H9 (cell line): ENCODE measurements at regions not wholly inside any gene's neighbourhood (a gene's known extent, or its start where the extent isn't known, plus 50 kb on each side); places are given as distances from the start of the nearest gene placed in this dataset.
"Not testable (repeated sequence)": the region's sequence is repeated elsewhere in the genome, so short reads cannot be mapped to it uniquely, and the experiment has no call there.

Source experiments
- DNase-seq: peaks from one replicate; pipeline ENCODE4 v3.0.0-alpha.2; 2017
- H2AFZ ChIP-seq: one replicate; pipeline ENCODE4 v1.6.1; 2013; ENCODE audit warnings: mild to moderate bottlenecking, low read length, control low read depth, moderate library complexity
- H2AK5ac ChIP-seq: 2 replicates; pipeline ENCODE4 v1.6.1; 2013; ENCODE audit warnings: low read length, control low read depth, mixed read lengths; ENCODE audit not compliant: insufficient read length
- H2BK120ac ChIP-seq: one replicate; pipeline ENCODE4 v1.6.1; 2013; ENCODE audit warnings: low read depth, mild to moderate bottlenecking, low read length, control low read depth, inconsistent platforms; ENCODE audit not compliant: poor library complexity, severe bottlenecking
- H2BK12ac ChIP-seq: 2 replicates; pipeline ENCODE4 v1.6.1; 2013; ENCODE audit warnings: low read length, control low read depth, mixed read lengths, low read depth; ENCODE audit not compliant: insufficient read length
- H2BK15ac ChIP-seq: 2 replicates; pipeline ENCODE4 v1.6.1; 2013; ENCODE audit warnings: low read depth, low read length, control low read depth
- H2BK20ac ChIP-seq: one replicate; pipeline ENCODE4 v1.6.1; 2013; ENCODE audit warnings: low read depth, mild to moderate bottlenecking, low read length, control low read depth, inconsistent platforms; ENCODE audit not compliant: poor library complexity, severe bottlenecking
- H2BK5ac ChIP-seq: 2 replicates; pipeline ENCODE4 v1.6.1; 2013; ENCODE audit warnings: low read length, control low read depth, mixed read lengths; ENCODE audit not compliant: insufficient read length
- H3K14ac ChIP-seq: 2 replicates; pipeline ENCODE4 v1.6.1; 2013; ENCODE audit warnings: low read length, control low read depth; ENCODE audit not compliant: insufficient read depth
- H3K18ac ChIP-seq: 2 replicates; pipeline ENCODE4 v1.6.1; 2013; ENCODE audit warnings: low read depth, mild to moderate bottlenecking, mixed read lengths, low read length, control low read depth; ENCODE audit not compliant: insufficient read length
- H3K23ac ChIP-seq: 2 replicates; pipeline ENCODE4 v1.6.1; 2013; ENCODE audit warnings: low read length, control low read depth, mixed read lengths, low read depth; ENCODE audit not compliant: insufficient read length
- H3K23me2 ChIP-seq: 2 replicates; pipeline ENCODE4 v1.6.1; 2013; ENCODE audit warnings: low read depth, mild to moderate bottlenecking, mixed read lengths, low read length, control low read depth; ENCODE audit not compliant: insufficient read length, poor library complexity, severe bottlenecking
- H3K27ac ChIP-seq: 2 replicates; pipeline ENCODE4 v1.5.1; 2013; ENCODE audit warnings: low read length, control low read depth, mixed read lengths, low read depth; ENCODE audit not compliant: insufficient read length
- H3K27me3 ChIP-seq: 2 replicates; pipeline ENCODE4 v1.6.1; 2013; ENCODE audit warnings: low read length, control low read depth, inconsistent platforms; ENCODE audit not compliant: insufficient read depth
- H3K4ac ChIP-seq: 2 replicates; pipeline ENCODE4 v1.6.1; 2013; ENCODE audit warnings: low read depth, mild to moderate bottlenecking, control low read depth, inconsistent platforms, low read length, moderate library complexity
- H3K4me1 ChIP-seq: 2 replicates; pipeline ENCODE4 v1.6.1; 2013; ENCODE audit warnings: low read length, control low read depth, inconsistent platforms; ENCODE audit not compliant: insufficient read depth
- H3K4me2 ChIP-seq: 2 replicates; pipeline ENCODE4 v1.6.1; 2013; ENCODE audit warnings: low read length, control low read depth, mixed read lengths; ENCODE audit not compliant: insufficient read length, insufficient read depth
- H3K56ac ChIP-seq: 2 replicates; pipeline ENCODE4 v1.6.1; 2013; ENCODE audit warnings: low read depth, mild to moderate bottlenecking, mixed read lengths, low read length, control low read depth; ENCODE audit not compliant: insufficient read length
- H3K79me1 ChIP-seq: 2 replicates; pipeline ENCODE4 v1.6.1; 2013; ENCODE audit warnings: low read depth, mild to moderate bottlenecking, moderate library complexity, low read length, control low read depth, inconsistent platforms; ENCODE audit not compliant: insufficient read depth, poor library complexity, severe bottlenecking
- H3K79me2 ChIP-seq: 2 replicates; pipeline ENCODE4 v1.6.1; 2013; ENCODE audit warnings: low read length, control low read depth, inconsistent platforms; ENCODE audit not compliant: insufficient read depth
- H3K9ac ChIP-seq: 2 replicates; pipeline ENCODE4 v1.6.1; 2013; ENCODE audit warnings: low read length, control low read depth, mixed read lengths; ENCODE audit not compliant: insufficient read length; ENCODE audit errors: extremely low read depth
- H3K9me3 ChIP-seq: one replicate; pipeline ENCODE4 v1.6.1; 2013; ENCODE audit warnings: low read depth, low read length, inconsistent platforms; ENCODE audit not compliant: control insufficient read depth
- H3T11ph ChIP-seq: one replicate; pipeline ENCODE4 v1.6.1; 2013; ENCODE audit warnings: mild to moderate bottlenecking, low read length, control low read depth, inconsistent platforms
- H4K20me1 ChIP-seq: one replicate; pipeline ENCODE4 v1.6.1; 2013; ENCODE audit not compliant: control insufficient read depth, insufficient read length, insufficient read depth
- H4K5ac ChIP-seq: 2 replicates; pipeline ENCODE4 v1.6.1; 2013; ENCODE audit warnings: low read depth, mild to moderate bottlenecking, mixed read lengths, low read length, control low read depth; ENCODE audit not compliant: insufficient read length
- H4K8ac ChIP-seq: replicated peaks from 2 replicates; pipeline ENCODE4 v1.6.1; 2013; ENCODE audit warnings: low read length, control low read depth, mixed read lengths, low read depth; ENCODE audit not compliant: insufficient read length
- H4K91ac ChIP-seq: 2 replicates; pipeline ENCODE4 v1.6.1; 2013; ENCODE audit warnings: low read depth, mild to moderate bottlenecking, moderate library complexity, mixed read lengths, low read length, control low read depth; ENCODE audit not compliant: insufficient read length
- H3K27ac Mint-ChIP-seq, 3 experiments: 2 replicates in 2 of 3; 3 replicates in 1 of 3; pipeline ENCODE4 v1.8.0; 2020 to 2021; ENCODE audit warnings: mixed read lengths in 3 of 3, mild to moderate bottlenecking in 1 of 3, moderate library complexity in 1 of 3
- H3K27me3 Mint-ChIP-seq: 2 replicates; pipeline ENCODE4 v1.8.0; 2021; ENCODE audit warnings: low read depth, mild to moderate bottlenecking, moderate library complexity, mixed read lengths
- H3K36me3 Mint-ChIP-seq, 3 experiments: 2 replicates in 2 of 3; 3 replicates in 1 of 3; pipeline ENCODE4 v1.8.0; 2020 to 2021; ENCODE audit warnings: low read depth in 3 of 3, mixed read lengths in 3 of 3; ENCODE audit not compliant: insufficient read depth in 1 of 3
- H3K4me1 Mint-ChIP-seq, 2 experiments: 2 replicates each; pipeline ENCODE4 v1.8.0; 2020; ENCODE audit warnings: mixed read lengths in 2 of 2
- H3K4me3 Mint-ChIP-seq, 2 experiments: 2 replicates in 1 of 2; 3 replicates in 1 of 2; pipeline ENCODE4 v1.8.0; 2020 to 2021; ENCODE audit warnings: mild to moderate bottlenecking in 2 of 2, mixed read lengths in 2 of 2, moderate library complexity in 1 of 2
- H3K9me3 Mint-ChIP-seq, 2 experiments: 2 replicates in 1 of 2; 3 replicates in 1 of 2; pipeline ENCODE4 v1.8.0; 2020; ENCODE audit warnings: mild to moderate bottlenecking in 2 of 2, mixed read lengths in 2 of 2, moderate library complexity in 1 of 2
- WGBS: extraction: QIAGEN DNeasy Blood & Tissue Kit; methylation state at CpG from one replicate; pipeline ENCODE4 v1.1.7; 2013; ENCODE audit warnings: missing lambda C conversion rate, low lambda C conversion rate, mixed read lengths; ENCODE audit not compliant: insufficient read length; ENCODE audit errors: extremely low coverage; 5-methylcytosine and 5-hydroxymethylcytosine counted together

- WGBS: no CpG with 5 or more reads among the region's 15 CpGs
Observed at GRCh38 chr17:83206819-83207588, 127.6 kb downstream of the METRNL start.

DNA sequence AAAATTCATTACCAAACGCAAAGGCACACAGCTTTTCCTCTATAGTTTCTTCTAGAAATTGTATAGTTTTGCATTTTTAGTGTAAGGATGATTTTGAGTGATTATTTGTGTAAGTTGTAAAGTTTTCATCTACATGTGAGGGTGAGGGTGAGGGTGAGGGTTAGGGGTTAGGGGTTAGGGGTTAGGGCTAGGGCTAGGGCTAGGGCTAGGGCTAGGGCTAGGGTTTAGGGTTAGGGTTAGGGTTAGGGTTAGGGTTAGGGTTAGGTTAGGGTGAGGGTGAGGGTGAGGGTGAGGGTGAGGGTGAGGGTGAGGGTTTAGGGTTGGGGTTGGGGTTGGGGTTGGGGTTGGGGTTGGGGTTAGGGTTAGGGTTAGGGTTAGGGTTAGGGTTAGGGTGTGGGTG lies 167.6 kb downstream of the METRNL start:
- WGBS: no CpG with 5 or more reads among the region's 1 CpG
- DNase-seq: peak; percentile 58
- not testable (repeated sequence) for H3K4me3 Mint-ChIP-seq, H3K4me1 Mint-ChIP-seq, H3K4me1 ChIP-seq, H3K79me1 ChIP-seq, H4K91ac ChIP-seq, H3K4ac ChIP-seq, H2AFZ ChIP-seq, H4K20me1 ChIP-seq, H2BK20ac ChIP-seq, H3K23me2 ChIP-seq, H2BK15ac ChIP-seq, H3K27me3 ChIP-seq, H3K27ac ChIP-seq, H3T11ph ChIP-seq, H3K9me3 ChIP-seq, H3K9ac ChIP-seq, H3K9me3 Mint-ChIP-seq, H4K8ac ChIP-seq, H4K5ac ChIP-seq, H2BK120ac ChIP-seq, H3K79me2 ChIP-seq, H2BK5ac ChIP-seq, H3K23ac ChIP-seq, H2AK5ac ChIP-seq, H3K27ac Mint-ChIP-seq, H3K56ac ChIP-seq, H3K4me2 ChIP-seq, H3K14ac ChIP-seq, H3K18ac ChIP-seq, H2BK12ac ChIP-seq, H3K36me3 Mint-ChIP-seq, H3K27me3 Mint-ChIP-seq

More at GRCh38 chr17:83206819-83207588, 127.6 kb downstream of the METRNL start:
- Mint-ChIP-seq H3K27me3 (peaks cover 15% of the 10 kb centered on the region), H3K36me3 (peaks cover 7 to 14% (median 12%) of the 10 kb centered on the region in 3 experiments), H3K9me3 (peaks cover 31 to 43% of the 10 kb centered on the region in 2 experiments)
- DNase-seq, H3K56ac ChIP-seq, H3K9ac ChIP-seq, H3K23ac ChIP-seq, H4K8ac ChIP-seq, H3K27me3 ChIP-seq, H3K4me1 Mint-ChIP-seq, H3T11ph ChIP-seq, H2BK5ac ChIP-seq, H3K4me2 ChIP-seq, H3K23me2 ChIP-seq, H2BK120ac ChIP-seq, H2AK5ac ChIP-seq, H3K27ac Mint-ChIP-seq, H4K91ac ChIP-seq, H3K79me2 ChIP-seq, H3K4me1 ChIP-seq, H4K20me1 ChIP-seq, H2BK15ac ChIP-seq, H3K18ac ChIP-seq, H3K4me3 Mint-ChIP-seq, H3K14ac ChIP-seq, H2BK12ac ChIP-seq, H2BK20ac ChIP-seq, H2AFZ ChIP-seq, H3K79me1 ChIP-seq, H3K4ac ChIP-seq, H3K27ac ChIP-seq, H3K9me3 ChIP-seq, H4K5ac ChIP-seq: not testable (repeated sequence)
